ENCODE measurements at regions not wholly inside any gene's neighbourhood (a gene's known extent, or its start where the extent isn't known, plus 50 kb on each side); places are given as distances from the start of the nearest gene placed in this dataset.

DNA sequence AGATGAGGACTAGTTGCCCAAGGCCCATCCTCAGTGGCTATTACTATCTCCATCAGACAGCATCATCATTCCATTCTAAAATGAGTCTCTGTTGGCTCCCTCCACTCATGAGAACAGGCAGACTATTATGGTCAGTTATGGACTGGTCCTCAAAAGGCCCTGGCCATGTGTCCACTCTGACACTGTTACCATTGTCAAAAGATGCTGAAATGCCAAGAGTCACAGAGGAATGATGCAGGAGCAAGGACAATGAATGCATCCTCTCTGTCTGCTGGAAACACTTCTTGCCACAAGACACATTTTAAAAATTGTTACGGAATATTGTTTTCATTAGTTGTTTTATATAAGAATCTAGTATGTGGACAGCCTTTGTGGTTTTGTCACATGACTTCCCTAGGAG is 53.3 kb upstream of the STT3B start:
- ChIA-PET CTCF (no interaction called here), POLR2A (no interaction called here)
- no peak for ATAC-seq (ENCODE audit: low read depth)
- no peak for TF ChIP-seq CTCF (IDR thresholded peaks at IDR 0.05)
- intact Hi-C loops (cut with micrococcal nuclease) = no loop called here
- Mint-ChIP-seq H3K27me3 (peaks cover 4% of the 10 kb centered on the region), H3K27ac (no peak overlapping the region), H3K36me3 (ENCODE audit: low read depth) (no peaks in the 10 kb centered on the region), H3K9me3 (peaks cover 2% of the 10 kb centered on the region), H3K4me1 (peaks cover 8% of the 10 kb centered on the region), H3K4me3 (no peak overlapping the region)
- DNase-seq = no peak

GRCh38 chr3:31481697-31482096 is 51.0 kb upstream of the STT3B start:
- ATAC-seq (ENCODE audit: low read depth) = no peak

DNA sequence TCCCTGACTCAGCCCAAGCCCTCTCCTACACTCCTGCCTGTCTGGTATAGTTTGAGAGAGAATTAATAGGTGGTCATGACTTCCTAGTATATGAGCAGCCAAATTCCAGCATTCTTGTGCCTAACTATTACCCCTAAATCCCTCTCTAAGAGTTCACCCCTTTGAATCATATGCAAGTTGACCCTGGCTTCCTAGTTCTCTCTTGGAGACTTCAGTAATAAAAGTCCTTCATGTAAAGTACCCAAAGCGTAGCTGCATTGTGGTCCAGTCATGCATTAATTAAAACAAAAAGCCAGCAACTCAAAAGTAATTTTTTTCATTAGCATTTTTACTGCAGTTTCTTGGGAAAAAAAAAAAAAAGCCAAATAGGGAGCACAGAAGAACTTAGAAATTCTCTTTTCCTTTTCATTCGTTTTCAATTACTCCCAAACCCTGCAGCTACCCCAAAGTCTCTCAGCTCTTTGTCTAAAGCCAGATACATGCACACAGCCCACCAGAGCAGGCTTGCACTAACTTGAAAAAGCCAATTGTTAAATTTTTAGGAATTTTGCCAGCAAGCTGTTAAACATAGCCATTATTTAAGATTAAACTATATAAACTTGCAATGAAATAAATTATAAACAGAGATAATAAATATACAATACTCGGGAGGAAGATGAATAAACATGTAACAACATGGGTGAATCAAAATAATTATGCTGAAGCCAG is 50.1 kb upstream of the STT3B start:
- peaks cover 2% of the 10 kb centered on the region for H3K9me3 Mint-ChIP-seq
- POLR2A ChIA-PET = no interaction called here
- DNase-seq (no peak), ATAC-seq (ENCODE audit: low read depth) (no peak)
- no peaks in the 10 kb centered on the region for H3K36me3 Mint-ChIP-seq (ENCODE audit: low read depth)
- no peak overlapping the region for H3K27ac Mint-ChIP-seq
- H3K27me3 Mint-ChIP-seq = peaks cover 4% of the 10 kb centered on the region
- TF ChIP-seq CTCF (IDR thresholded peaks at IDR 0.05) = no peak
- intact Hi-C loops (cut with micrococcal nuclease) = no loop called here
- CTCF ChIA-PET = no interaction called here
- H3K4me3 Mint-ChIP-seq = no peak overlapping the region
- peaks cover 5% of the 10 kb centered on the region for H3K4me1 Mint-ChIP-seq

More at GRCh38 chr3:31481697-31482096, 51.0 kb upstream of the STT3B start:
- Mint-ChIP-seq H3K4me1 (peaks cover 8% of the 10 kb centered on the region), H3K4me3 (no peak overlapping the region), H3K36me3 (ENCODE audit: low read depth) (no peaks in the 10 kb centered on the region), H3K27me3 (peaks cover 4% of the 10 kb centered on the region), H3K9me3 (peaks cover 2% of the 10 kb centered on the region), H3K27ac (no peak overlapping the region)
- ChIA-PET CTCF (no interaction called here), POLR2A (no interaction called here)
- TF ChIP-seq CTCF (IDR thresholded peaks at IDR 0.05) = no peak
- no peak for DNase-seq
- intact Hi-C loops (cut with micrococcal nuclease) = no loop called here

All from activated B cell treated with CpG ODN at 0.5 μM for 24 hours (primary cell).